OCI-LY1 (cell line): ENCODE measurements at regions not wholly inside any gene's neighbourhood (a gene's known extent, or its start where the extent isn't known, plus 50 kb on each side); places are given as distances from the start of the nearest gene placed in this dataset.

Experiments used
- EZH2 ChIP-seq: fragments of 200-600 bp; sonication (generic), shearing (Covaris generic); IDR thresholded peaks from 2 replicates; pipeline ENCODE4 v1.8.0; 2017; ENCODE audit warnings: borderline replicate concordance, mixed run types, mild to moderate bottlenecking, antibody characterized with exemption, low read length, moderate library complexity, mixed read lengths
- TF ChIP-seq, protein P1 (sequence below): fragments of 200-600 bp; sonication (generic), shearing (Covaris generic); IDR thresholded peaks from 2 replicates; pipeline ENCODE4 v1.5.1; 2017; ENCODE audit warnings: mild to moderate bottlenecking, antibody characterized with exemption, low read length, moderate library complexity, mixed read lengths

GRCh38 chr7:24368161-24368560 is 84.2 kb downstream of the NPY start:
- TF ChIP-seq, protein P1, sequence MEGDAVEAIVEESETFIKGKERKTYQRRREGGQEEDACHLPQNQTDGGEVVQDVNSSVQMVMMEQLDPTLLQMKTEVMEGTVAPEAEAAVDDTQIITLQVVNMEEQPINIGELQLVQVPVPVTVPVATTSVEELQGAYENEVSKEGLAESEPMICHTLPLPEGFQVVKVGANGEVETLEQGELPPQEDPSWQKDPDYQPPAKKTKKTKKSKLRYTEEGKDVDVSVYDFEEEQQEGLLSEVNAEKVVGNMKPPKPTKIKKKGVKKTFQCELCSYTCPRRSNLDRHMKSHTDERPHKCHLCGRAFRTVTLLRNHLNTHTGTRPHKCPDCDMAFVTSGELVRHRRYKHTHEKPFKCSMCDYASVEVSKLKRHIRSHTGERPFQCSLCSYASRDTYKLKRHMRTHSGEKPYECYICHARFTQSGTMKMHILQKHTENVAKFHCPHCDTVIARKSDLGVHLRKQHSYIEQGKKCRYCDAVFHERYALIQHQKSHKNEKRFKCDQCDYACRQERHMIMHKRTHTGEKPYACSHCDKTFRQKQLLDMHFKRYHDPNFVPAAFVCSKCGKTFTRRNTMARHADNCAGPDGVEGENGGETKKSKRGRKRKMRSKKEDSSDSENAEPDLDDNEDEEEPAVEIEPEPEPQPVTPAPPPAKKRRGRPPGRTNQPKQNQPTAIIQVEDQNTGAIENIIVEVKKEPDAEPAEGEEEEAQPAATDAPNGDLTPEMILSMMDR, result no peak
- no peak for TF ChIP-seq EZH2
